Brain microvascular endothelial cell (primary cell): ENCODE measurements at regions not wholly inside any gene's neighbourhood (a gene's known extent, or its start where the extent isn't known, plus 50 kb on each side); places are given as distances from the start of the nearest gene placed in this dataset.
A peak's percentile ranks its signal among the peaks of the same experiment; 100 is the strongest.

ENCODE experiments used
- DNase-seq: peaks from one replicate; pipeline ENCODE4 v3.0.0-alpha.2; 2020
- H3K27ac ChIP-seq: fragments of 250-450 bp; sonication (Bioruptor Pico); 2 replicates; pipeline ENCODE4 v1.5.1; 2020; ENCODE audit warnings: mild to moderate bottlenecking, moderate library complexity
- H3K27me3 ChIP-seq: fragments of 250-450 bp; sonication (Bioruptor Pico); replicated peaks from 2 replicates; pipeline ENCODE4 v1.5.1; 2020; ENCODE audit warnings: mild to moderate bottlenecking
- H3K36me3 ChIP-seq: fragments of 250-450 bp; sonication (Bioruptor Pico); replicated peaks from 2 replicates; pipeline ENCODE4 v1.5.1; 2020; ENCODE audit warnings: mild to moderate bottlenecking
- H3K4me3 ChIP-seq: 2 replicates; pipeline ENCODE4 v1.5.1; 2011; ENCODE audit warnings: low read depth, mild to moderate bottlenecking, control low read depth, low read length, moderate library complexity
- CTCF ChIP-seq: IDR thresholded peaks from 2 replicates; pipeline ENCODE4 v1.5.1; 2011; ENCODE audit warnings: low read depth, mild to moderate bottlenecking, moderate library complexity, low read length, control low read depth, inconsistent platforms; ENCODE audit errors: missing control alignments
- in situ Hi-C: cut with HindIII; loops from 2 replicates; pipeline ENCODE4 v1.10.0; 2017; ENCODE audit warnings: low sequenced_read_pairs, low pct_ligation_motif_present

DNA sequence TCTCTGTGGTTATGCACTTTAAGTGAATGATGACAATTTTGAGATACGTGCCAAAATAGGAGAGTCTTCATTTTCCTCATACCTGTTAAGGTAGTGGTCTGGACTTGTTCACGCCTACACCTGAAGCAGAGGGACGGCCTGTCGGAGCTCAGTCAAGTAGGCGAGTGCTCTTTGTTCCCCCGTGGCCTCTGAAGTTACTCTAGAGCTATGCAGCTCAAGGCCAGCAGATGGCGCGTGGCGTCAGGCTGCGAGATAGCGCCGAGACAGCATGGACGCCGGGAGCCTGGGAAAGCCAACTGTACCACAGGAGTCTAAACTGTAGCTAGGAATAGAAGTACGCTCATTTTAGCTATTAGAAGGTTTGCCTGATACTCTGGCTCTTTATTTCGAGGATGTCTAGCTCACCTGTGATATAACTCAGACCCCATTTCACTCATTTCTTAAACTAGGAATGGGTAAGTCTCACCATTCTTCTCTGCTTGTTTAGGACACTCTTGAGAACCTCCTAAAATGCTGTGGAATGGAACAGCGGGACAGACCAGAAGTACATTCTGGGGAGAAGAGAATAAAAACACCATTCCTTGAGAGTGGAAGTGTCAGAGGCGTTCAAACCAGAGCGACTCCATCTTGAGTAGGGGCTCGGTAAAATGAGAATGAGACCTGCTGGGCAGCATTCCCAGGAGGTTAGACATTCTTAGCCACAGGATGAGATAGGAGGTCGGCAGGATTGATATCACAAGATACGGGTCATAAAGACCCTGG, 267.4 kb upstream of the HMGA2 start:
- TF ChIP-seq CTCF = peak; percentile 98
- Histone ChIP-seq H3K36me3 (no peaks in the 10 kb centered on the region), H3K27ac (peak overlapping the region; percentile 51), H3K4me3 (no peak overlapping the region), H3K27me3 (no peaks in the 10 kb centered on the region)
- peak; percentile 86 for DNase-seq
- in situ Hi-C loops = no loop called here

DNA sequence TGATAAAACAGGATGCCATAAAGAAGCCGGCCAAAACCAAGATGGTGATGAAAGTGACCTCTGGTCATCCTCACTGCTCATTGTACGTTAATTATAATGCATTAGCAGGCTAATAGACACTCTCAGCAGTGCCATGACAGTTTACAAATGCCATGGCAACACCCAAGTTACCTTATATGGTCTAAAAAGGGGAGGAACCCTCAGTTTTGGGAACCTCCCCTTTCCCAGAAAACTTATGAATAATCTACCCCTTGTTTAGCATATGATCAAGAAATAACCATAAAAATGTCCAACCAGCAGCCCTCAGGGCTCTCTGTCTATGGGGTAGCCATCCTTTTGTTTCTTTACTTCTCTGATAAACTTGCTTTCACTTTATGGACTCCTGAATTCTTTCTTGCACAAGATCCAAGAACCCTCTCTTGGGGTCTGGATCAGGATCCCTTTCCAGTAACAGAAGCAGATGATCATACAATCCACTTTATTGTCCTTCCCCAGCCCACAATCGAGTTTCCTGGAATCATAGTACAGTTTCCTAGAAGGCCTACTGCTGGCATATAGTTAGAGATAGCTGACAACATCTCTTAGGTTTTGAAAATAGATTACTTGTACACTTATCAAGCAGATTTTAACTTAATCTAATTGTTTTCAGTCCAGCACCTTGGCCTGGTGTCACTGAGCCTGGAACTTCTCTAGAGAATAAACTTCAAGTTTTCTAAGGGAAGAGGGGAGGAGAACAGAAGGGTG, 266.7 kb upstream of the HMGA2 start:
- TF ChIP-seq CTCF = no peak
- in situ Hi-C loops = no loop called here
- DNase-seq = no peak
- Histone ChIP-seq H3K27ac (peak overlapping the region; percentile 51), H3K27me3 (no peaks in the 10 kb centered on the region), H3K4me3 (no peak overlapping the region), H3K36me3 (no peaks in the 10 kb centered on the region)

GRCh38 chr12:65560286-65560685, 264.0 kb upstream of the HMGA2 start:
- no peak for TF ChIP-seq CTCF
- in situ Hi-C loops = no loop called here

GRCh38 chr12:65561798-65562382, 262.4 kb upstream of the HMGA2 start:
- peak overlapping the region; percentile 77 for H3K27ac ChIP-seq
- in situ Hi-C loops = no loop called here

More at GRCh38 chr12:65560286-65560685, 264.0 kb upstream of the HMGA2 start:
- no peaks in the 10 kb centered on the region for H3K27me3 ChIP-seq
- H3K27ac ChIP-seq = no peak overlapping the region
- no peak for DNase-seq
- H3K36me3 ChIP-seq = no peaks in the 10 kb centered on the region
- H3K4me3 ChIP-seq = no peak overlapping the region

More at GRCh38 chr12:65561798-65562382, 262.4 kb upstream of the HMGA2 start:
- peak; percentile 89 for DNase-seq
- Histone ChIP-seq H3K36me3 (no peaks in the 10 kb centered on the region), H3K27me3 (no peaks in the 10 kb centered on the region), H3K4me3 (no peak overlapping the region)
- TF ChIP-seq CTCF = no peak
